GM12878 (cell line): ENCODE measurements at regions not wholly inside any gene's neighbourhood (a gene's known extent, or its start where the extent isn't known, plus 50 kb on each side); places are given as distances from the start of the nearest gene placed in this dataset.

Experiments used
- ATAC-seq: fragments of 200-7000 bp; cut with Tn5 transposase; 3 replicates; pipeline ENCODE4 v1.9.1; 2020; ENCODE audit warnings: mild to moderate bottlenecking, moderate library complexity
- BruUV-seq: library from RNA; stranded (reverse); fragments of 400-500 nt; replicated peaks from 2 replicates; lab custom pipeline; 2021; lab: Mats Ljungman, UMichigan
- CTCF ChIA-PET: fragments of 300-600 bp; sonication (Branson Sonifier 250); formaldehyde crosslinking; extraction: SDS; loops from one replicate; lab custom pipeline; 2021; ENCODE audit warnings: inconsistent platforms; lab: Yijun Ruan, JAX
- POLR2A ChIA-PET: fragments of 350-600 bp; formaldehyde crosslinking; extraction: SDS; loops from one replicate; lab custom pipeline; 2021; ENCODE audit warnings: inconsistent platforms; lab: Charles Lee
- RAD21 ChIA-PET: fragments of 300-600 bp; sonication (Branson Sonifier 250); formaldehyde crosslinking; loops from one replicate; lab custom pipeline; 2023; ENCODE audit warnings: antibody characterized with exemption; ENCODE audit not compliant: unreplicated experiment; lab: Charles Lee
- SMC1A ChIA-PET: fragments of 300-600 bp; sonication (Branson Sonifier 250); formaldehyde crosslinking; loops from one replicate; lab custom pipeline; 2023; ENCODE audit not compliant: unreplicated experiment, uncharacterized antibody; lab: Charles Lee
- DNase-seq: peaks from one replicate; pipeline ENCODE4 v3.0.0-alpha.2; 2011; ENCODE audit warnings: low read depth, low spot score
- FAIRE-seq: peaks from 3 replicates; lab custom pipeline; 2011; peaks lifted over from hg19 to GRCh38; lab: Jason Lieb, UNC
- H2AFZ ChIP-seq: 2 replicates; pipeline ENCODE4 v1.6.0; 2011; ENCODE audit warnings: low read depth, low read length, control low read depth; ENCODE audit not compliant: control insufficient read depth
- H3K27ac ChIP-seq: 2 replicates; pipeline ENCODE4 v1.5.1; 2011; ENCODE audit warnings: control low read depth; ENCODE audit not compliant: control insufficient read depth, insufficient read depth
- H3K27me3 ChIP-seq, 2 experiments: replicated peaks in 1 of 2; 2 replicates each; pipeline versions ENCODE4 v1.6.0 to v1.6.1; 2011; ENCODE audit warnings: low read length in 1 of 2; ENCODE audit not compliant: control insufficient read depth in 2 of 2, insufficient read depth in 2 of 2
- H3K36me3 ChIP-seq, 2 experiments: 2 replicates each; pipeline ENCODE4 v1.5.1; 2011; ENCODE audit warnings: low read length in 1 of 2; ENCODE audit not compliant: control insufficient read depth in 2 of 2, insufficient read depth in 2 of 2
- H3K4me1 ChIP-seq: 2 replicates; pipeline ENCODE4 v1.6.1; 2011; ENCODE audit warnings: mild to moderate bottlenecking, low read length, moderate library complexity, mixed read lengths; ENCODE audit not compliant: control insufficient read depth, insufficient read depth
- H3K4me2 ChIP-seq: 2 replicates; pipeline ENCODE4 v1.6.0; 2011; ENCODE audit warnings: control low read depth; ENCODE audit not compliant: control insufficient read depth, insufficient read depth
- H3K4me3 ChIP-seq: fragments of 200-600 bp; sonication (generic); 2 replicates; pipeline ENCODE4 v1.5.1; 2016
- H3K79me2 ChIP-seq: 2 replicates; pipeline ENCODE4 v1.6.0; 2011; ENCODE audit warnings: low read length; ENCODE audit not compliant: control insufficient read depth, insufficient read depth
- H3K9ac ChIP-seq: 2 replicates; pipeline ENCODE4 v1.8.0; 2011; ENCODE audit warnings: low read length, control low read depth, mixed read lengths; ENCODE audit not compliant: control insufficient read depth, insufficient read depth
- H3K9me3 ChIP-seq: replicated peaks from 3 replicates; pipeline ENCODE4 v1.5.1; 2011; ENCODE audit warnings: mild to moderate bottlenecking, low read length; ENCODE audit not compliant: control insufficient read depth, insufficient read depth
- H4K20me1 ChIP-seq: 2 replicates; pipeline ENCODE4 v1.6.0; 2011; ENCODE audit not compliant: control insufficient read depth, insufficient read depth
- ATF2 ChIP-seq: IDR thresholded peaks from 2 replicates; pipeline ENCODE4 v1.6.1; 2012; ENCODE audit warnings: low read length, inconsistent platforms
- BCL11A ChIP-seq: IDR thresholded peaks from 2 replicates; pipeline ENCODE4 v1.6.1; 2011; ENCODE audit warnings: low read depth, low read length
- CEBPZ ChIP-seq: fragments of 150-350 bp; IDR thresholded peaks from 2 replicates; pipeline ENCODE4 v1.6.1; 2016; ENCODE audit warnings: low read depth, low read length
- ESRRA ChIP-seq: IDR thresholded peaks from 2 replicates; pipeline ENCODE4 v1.6.1; 2012; ENCODE audit warnings: mild to moderate bottlenecking, low read length, improper control_type of control experiment
- HCFC1 ChIP-seq: fragments of 150-350 bp; IDR thresholded peaks from 2 replicates; pipeline ENCODE4 v1.6.1; 2014; ENCODE audit warnings: low read length
- MXI1 ChIP-seq: fragments of 150-350 bp; IDR thresholded peaks from 2 replicates; pipeline ENCODE4 v1.6.1; 2011; ENCODE audit warnings: low read depth, mild to moderate bottlenecking, inconsistent platforms, low read length, improper control_type of control experiment
- NR2C1 ChIP-seq: fragments of 450-650 bp; IDR thresholded peaks from 2 replicates; pipeline ENCODE4 v1.6.1; 2017; ENCODE audit warnings: antibody characterized with exemption, mild to moderate bottlenecking, moderate library complexity
- PAX8 ChIP-seq: fragments of 450-650 bp; IDR thresholded peaks from 2 replicates; pipeline ENCODE4 v1.6.1; 2017; ENCODE audit warnings: mild to moderate bottlenecking, moderate library complexity
- SIX5 ChIP-seq: IDR thresholded peaks from 2 replicates; pipeline ENCODE4 v1.6.1; 2011; ENCODE audit warnings: mild to moderate bottlenecking, low read depth, low read length, moderate library complexity; ENCODE audit not compliant: severe bottlenecking
- WGBS: methylation state at CpG from one replicate; pipeline ENCODE4 v1.1.6; 2016; ENCODE audit warnings: low lambda C conversion rate; ENCODE audit not compliant: insufficient replicate concordance, insufficient coverage; ENCODE audit errors: missing lambda C conversion rate; 5-methylcytosine and 5-hydroxymethylcytosine counted together
- in situ Hi-C: fragments of 300-500 bp; cut with MboI; formaldehyde crosslinking; loops from 9 replicates; pipeline ENCODE4 v1.14.3; 2018; ENCODE audit warnings: mixed read lengths
- intact Hi-C: fragments of 100-400 bp; cut with micrococcal nuclease; formaldehyde crosslinking; loops from one replicate; pipeline ENCODE4 v1.14.2; 2022; ENCODE audit not compliant: unreplicated experiment

GRCh38 chr11:104432526-104432925, 268.6 kb upstream of the PDGFD start (continued):
- no peak for TF ChIP-seq NR2C1

- H3K4me2 ChIP-seq, result no peak overlapping the region
Measured at GRCh38 chr11:104422324-104422944, 258.5 kb upstream of the PDGFD start.

More at GRCh38 chr11:104422324-104422944, 258.5 kb upstream of the PDGFD start:
- ATAC-seq (no peak), DNase-seq (no peak), FAIRE-seq (no peak)
- no peak overlapping the region for H3K4me3 ChIP-seq
- ChIA-PET POLR2A (no interaction called here), CTCF (no interaction called here), SMC1A (no interaction called here), RAD21 (no interaction called here)
- BruUV-seq, result no TSS peak
- H3K9me3 ChIP-seq, result no peaks in the 10 kb centered on the region
- no peaks in the 10 kb centered on the region for H3K36me3 ChIP-seq
- H4K20me1 ChIP-seq, result no peaks in the 10 kb centered on the region
- intact Hi-C loops, result no loop called here
- H3K4me1 ChIP-seq, result no peaks in the 10 kb centered on the region
- no peak overlapping the region for H2AFZ ChIP-seq
- no peak for TF ChIP-seq CEBPZ
- no peak for TF ChIP-seq HCFC1
- TF ChIP-seq SIX5, result no peak
- TF ChIP-seq PAX8, result no peak
- no peak for TF ChIP-seq ATF2
- TF ChIP-seq BCL11A, result no peak
- no peak for TF ChIP-seq ESRRA
- no peak for TF ChIP-seq MXI1
- TF ChIP-seq, all 136 proteins: peak for 0
- in situ Hi-C loops, result no loop called here
- Histone ChIP-seq H3K9ac (no peak overlapping the region), H3K79me2 (no peaks in the 10 kb centered on the region), H3K27ac (no peak overlapping the region), H3K27me3 (no peaks in the 10 kb centered on the region)
- whole genome bisulfite sequencing, result 41% methylated on average over 15 of the region's 23 CpGs
